HL-60 (cell line): ENCODE measurements at regions not wholly inside any gene's neighbourhood (a gene's known extent, or its start where the extent isn't known, plus 50 kb on each side); places are given as distances from the start of the nearest gene placed in this dataset.

Experiments used
- POLR2AphosphoS5 ChIP-seq: IDR thresholded peaks from 2 replicates; pipeline ENCODE4 v1.6.1; 2012; ENCODE audit warnings: low read depth
- TF ChIP-seq, protein P1 (sequence below): IDR thresholded peaks from one replicate; pipeline ENCODE4 v1.5.1; 2011; ENCODE audit warnings: low read length, control low read depth, inconsistent platforms; ENCODE audit not compliant: insufficient read depth

DNA sequence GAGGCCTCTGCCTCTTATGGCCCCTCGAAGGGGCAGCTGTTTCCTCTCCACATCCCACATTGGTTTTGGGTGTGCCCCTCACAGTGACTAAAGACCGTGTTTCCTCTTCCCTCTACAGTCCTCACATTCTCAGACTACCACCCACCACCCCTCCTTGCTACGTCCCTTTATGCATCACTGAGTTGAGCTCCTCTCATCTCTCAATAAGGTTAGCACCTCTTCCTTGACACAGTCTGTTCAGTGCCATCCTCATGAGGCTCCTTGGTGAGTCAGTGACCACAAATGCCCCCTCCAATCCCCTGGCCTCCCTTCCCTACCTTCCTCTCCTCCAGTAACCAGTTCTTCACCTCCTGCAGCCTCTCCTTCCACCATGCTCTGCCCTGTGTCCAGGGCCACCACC, 239.1 kb upstream of the MYO3A start:
- TF ChIP-seq, protein P1, sequence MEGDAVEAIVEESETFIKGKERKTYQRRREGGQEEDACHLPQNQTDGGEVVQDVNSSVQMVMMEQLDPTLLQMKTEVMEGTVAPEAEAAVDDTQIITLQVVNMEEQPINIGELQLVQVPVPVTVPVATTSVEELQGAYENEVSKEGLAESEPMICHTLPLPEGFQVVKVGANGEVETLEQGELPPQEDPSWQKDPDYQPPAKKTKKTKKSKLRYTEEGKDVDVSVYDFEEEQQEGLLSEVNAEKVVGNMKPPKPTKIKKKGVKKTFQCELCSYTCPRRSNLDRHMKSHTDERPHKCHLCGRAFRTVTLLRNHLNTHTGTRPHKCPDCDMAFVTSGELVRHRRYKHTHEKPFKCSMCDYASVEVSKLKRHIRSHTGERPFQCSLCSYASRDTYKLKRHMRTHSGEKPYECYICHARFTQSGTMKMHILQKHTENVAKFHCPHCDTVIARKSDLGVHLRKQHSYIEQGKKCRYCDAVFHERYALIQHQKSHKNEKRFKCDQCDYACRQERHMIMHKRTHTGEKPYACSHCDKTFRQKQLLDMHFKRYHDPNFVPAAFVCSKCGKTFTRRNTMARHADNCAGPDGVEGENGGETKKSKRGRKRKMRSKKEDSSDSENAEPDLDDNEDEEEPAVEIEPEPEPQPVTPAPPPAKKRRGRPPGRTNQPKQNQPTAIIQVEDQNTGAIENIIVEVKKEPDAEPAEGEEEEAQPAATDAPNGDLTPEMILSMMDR = no peak
- TF ChIP-seq POLR2AphosphoS5 = no peak
